AG04449 (cell line): ENCODE measurements at regions not wholly inside any gene's neighbourhood (a gene's known extent, or its start where the extent isn't known, plus 50 kb on each side); places are given as distances from the start of the nearest gene placed in this dataset.
"Not testable (repeated sequence)": the region's sequence is repeated elsewhere in the genome, so short reads cannot be mapped to it uniquely, and the experiment has no call there.

Source experiments
- CTCF ChIA-PET: fragments of 350-600 bp; formaldehyde crosslinking; extraction: SDS; loops from one replicate; lab custom pipeline; 2021; ENCODE audit warnings: antibody characterized with exemption; lab: Yijun Ruan, JAX
- POLR2A ChIA-PET: fragments of 400-600, 350-600 bp; formaldehyde crosslinking; extraction: SDS; loops from one replicate; lab custom pipeline; 2020; ENCODE audit warnings: antibody characterized with exemption, inconsistent platforms; lab: Yijun Ruan, JAX
- DNase-seq: peaks from one replicate; pipeline ENCODE4 v3.0.0-alpha.2; 2010; ENCODE audit warnings: low read depth, low spot score
- H3K4me3 ChIP-seq: 2 replicates; pipeline ENCODE4 v1.5.1; 2011; ENCODE audit warnings: low read depth, mild to moderate bottlenecking, control low read depth, low read length
- CTCF ChIP-seq: IDR thresholded peaks from one replicate; pipeline ENCODE4 v1.5.1; 2011; ENCODE audit warnings: mild to moderate bottlenecking, moderate library complexity, low read length, control low read depth, inconsistent platforms; ENCODE audit not compliant: insufficient read depth; ENCODE audit errors: missing control alignments

GRCh38 chr15:66886241-66886675 lies 179.1 kb upstream of the SMAD3 start:
- no peak overlapping the region for H3K4me3 ChIP-seq
- POLR2A ChIA-PET: no interaction called here
- no peak for DNase-seq
- CTCF ChIA-PET: interaction anchor here (0.7 to 2.9 kb wide), 5 partner anchors 10 to 35 kb away, joined by 3 to 14 read pairs (median 4); no protein-coding TSS in a partner anchor
- no peak for TF ChIP-seq CTCF

- no peak for DNase-seq
- CTCF ChIA-PET: interaction anchor here (0.7 to 2.9 kb wide), 3 partner anchors 9 to 35 kb away, joined by 3 to 14 read pairs (median 4); no protein-coding TSS in a partner anchor
- POLR2A ChIA-PET: no interaction called here
- no peak overlapping the region for H3K4me3 ChIP-seq
- TF ChIP-seq CTCF: no peak
These were observed 178.6 kb upstream of the SMAD3 start for GRCh38 chr15:66886686-66887273.

GRCh38 chr15:66889298-66889697 lies 176.1 kb upstream of the SMAD3 start:
- H3K4me3 ChIP-seq, DNase-seq, POLR2A ChIA-PET: not testable (repeated sequence)
- CTCF ChIA-PET: interaction anchor here (1.9 kb wide), 1 partner anchor 14 kb away, joined by 4 read pairs; no protein-coding TSS in a partner anchor

DNA sequence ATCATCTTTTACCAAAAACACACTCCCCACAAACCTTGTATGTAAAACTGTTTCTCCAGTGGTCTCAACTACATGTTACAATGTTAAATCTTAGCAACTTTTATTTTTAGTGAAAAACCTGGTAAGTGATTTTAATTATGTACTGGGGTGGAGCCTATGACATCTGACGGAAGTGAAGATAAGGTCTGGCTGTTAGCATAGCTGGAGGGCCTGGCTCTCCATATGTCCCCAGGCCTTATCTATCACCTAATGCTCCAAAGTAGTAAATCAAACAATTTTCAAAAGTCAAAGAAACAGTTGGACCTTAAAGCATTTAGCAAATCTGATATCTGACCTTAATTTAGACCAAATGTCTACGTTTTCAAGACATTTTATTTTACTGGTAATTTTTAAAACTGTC lies 173.6 kb upstream of the SMAD3 start:
- no peak for TF ChIP-seq CTCF
- H3K4me3 ChIP-seq: no peak overlapping the region
- ChIA-PET POLR2A (no interaction called here), CTCF (interaction anchor here (0.6 kb wide), 3 partner anchors 10 to 288 kb away, joined by 3 read pairs; no protein-coding TSS in a partner anchor)
- no peak for DNase-seq

DNA sequence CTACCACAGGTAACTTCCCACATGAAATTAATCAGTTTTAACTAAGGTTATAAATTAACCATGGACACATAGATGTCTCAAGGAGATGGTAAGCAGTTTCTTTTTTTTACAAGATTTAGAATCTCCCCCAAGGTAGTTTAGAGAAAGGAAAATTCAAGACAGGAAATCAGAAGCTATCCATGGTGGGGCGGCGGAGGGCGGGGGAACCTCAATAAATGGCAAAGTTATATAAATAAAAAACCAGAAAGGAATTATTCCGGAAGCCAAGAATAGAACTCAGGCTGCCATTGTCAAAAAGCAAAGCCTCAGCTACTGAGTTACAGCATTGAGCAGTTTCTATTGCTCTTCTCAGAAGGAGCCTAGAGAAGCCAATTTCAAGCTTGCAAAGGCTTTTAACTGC lies 172.1 kb upstream of the SMAD3 start:
- no peak for TF ChIP-seq CTCF
- ChIA-PET POLR2A (no interaction called here), CTCF (no interaction called here)
- H3K4me3 ChIP-seq: no peak overlapping the region
- DNase-seq: no peak

- no peak for TF ChIP-seq CTCF
- ChIA-PET CTCF (interaction anchor here (0.9 to 2.8 kb wide), 2 partner anchors 9 to 11 kb away, joined by 4 to 8 read pairs; no protein-coding TSS in a partner anchor), POLR2A (no interaction called here)
- no peak overlapping the region for H3K4me3 ChIP-seq
- DNase-seq: no peak
These were observed 171.0 kb upstream of the SMAD3 start for GRCh38 chr15:66894363-66894762.
